A673 (cell line): ENCODE measurements at regions not wholly inside any gene's neighbourhood (a gene's known extent, or its start where the extent isn't known, plus 50 kb on each side); places are given as distances from the start of the nearest gene placed in this dataset.

Experiments
- EZH2 ChIP-seq: fragments of 200-600 bp; sonication (generic); IDR thresholded peaks from 2 replicates; pipeline ENCODE4 v1.6.1; 2017; ENCODE audit warnings: borderline replicate concordance, low read depth, mild to moderate bottlenecking, mixed read lengths, antibody characterized with exemption, low read length; ENCODE audit not compliant: poor library complexity, severe bottlenecking
- TF ChIP-seq, protein P1 (sequence below): fragments of 300-800, 200-600 bp; sonication (generic); conservative IDR thresholded peaks from 2 replicates; pipeline ENCODE4 v1.5.1; 2017; ENCODE audit warnings: low read depth, mild to moderate bottlenecking, antibody characterized with exemption, low read length, moderate library complexity, mixed read lengths

DNA sequence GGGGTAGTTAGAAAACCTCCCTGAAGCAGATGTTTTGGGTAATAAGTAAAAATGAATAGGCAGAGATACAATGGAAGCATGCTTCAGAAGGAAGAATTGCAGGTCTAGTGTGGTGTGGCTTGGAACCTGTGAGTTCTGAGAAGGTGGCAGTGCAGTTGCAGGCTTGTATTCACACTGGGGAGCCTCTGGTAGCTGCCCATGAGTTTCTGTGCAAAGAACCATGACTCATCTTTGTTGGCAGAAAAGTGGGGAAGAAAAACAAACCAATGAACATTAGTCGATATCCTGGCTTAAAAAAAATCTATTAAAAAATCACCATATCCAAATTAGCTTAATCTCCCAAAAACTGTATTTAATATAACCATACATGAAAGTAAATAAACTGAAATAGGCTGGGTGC lies 232.6 kb downstream of the FAT3 start:
- TF ChIP-seq, protein P1, sequence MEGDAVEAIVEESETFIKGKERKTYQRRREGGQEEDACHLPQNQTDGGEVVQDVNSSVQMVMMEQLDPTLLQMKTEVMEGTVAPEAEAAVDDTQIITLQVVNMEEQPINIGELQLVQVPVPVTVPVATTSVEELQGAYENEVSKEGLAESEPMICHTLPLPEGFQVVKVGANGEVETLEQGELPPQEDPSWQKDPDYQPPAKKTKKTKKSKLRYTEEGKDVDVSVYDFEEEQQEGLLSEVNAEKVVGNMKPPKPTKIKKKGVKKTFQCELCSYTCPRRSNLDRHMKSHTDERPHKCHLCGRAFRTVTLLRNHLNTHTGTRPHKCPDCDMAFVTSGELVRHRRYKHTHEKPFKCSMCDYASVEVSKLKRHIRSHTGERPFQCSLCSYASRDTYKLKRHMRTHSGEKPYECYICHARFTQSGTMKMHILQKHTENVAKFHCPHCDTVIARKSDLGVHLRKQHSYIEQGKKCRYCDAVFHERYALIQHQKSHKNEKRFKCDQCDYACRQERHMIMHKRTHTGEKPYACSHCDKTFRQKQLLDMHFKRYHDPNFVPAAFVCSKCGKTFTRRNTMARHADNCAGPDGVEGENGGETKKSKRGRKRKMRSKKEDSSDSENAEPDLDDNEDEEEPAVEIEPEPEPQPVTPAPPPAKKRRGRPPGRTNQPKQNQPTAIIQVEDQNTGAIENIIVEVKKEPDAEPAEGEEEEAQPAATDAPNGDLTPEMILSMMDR: no peak
- TF ChIP-seq EZH2: no peak
